ENCODE measurements at regions not wholly inside any gene's neighbourhood (a gene's known extent, or its start where the extent isn't known, plus 50 kb on each side); places are given as distances from the start of the nearest gene placed in this dataset.
"Not testable (repeated sequence)": the region's sequence is repeated elsewhere in the genome, so short reads cannot be mapped to it uniquely, and the experiment has no call there.

DNA sequence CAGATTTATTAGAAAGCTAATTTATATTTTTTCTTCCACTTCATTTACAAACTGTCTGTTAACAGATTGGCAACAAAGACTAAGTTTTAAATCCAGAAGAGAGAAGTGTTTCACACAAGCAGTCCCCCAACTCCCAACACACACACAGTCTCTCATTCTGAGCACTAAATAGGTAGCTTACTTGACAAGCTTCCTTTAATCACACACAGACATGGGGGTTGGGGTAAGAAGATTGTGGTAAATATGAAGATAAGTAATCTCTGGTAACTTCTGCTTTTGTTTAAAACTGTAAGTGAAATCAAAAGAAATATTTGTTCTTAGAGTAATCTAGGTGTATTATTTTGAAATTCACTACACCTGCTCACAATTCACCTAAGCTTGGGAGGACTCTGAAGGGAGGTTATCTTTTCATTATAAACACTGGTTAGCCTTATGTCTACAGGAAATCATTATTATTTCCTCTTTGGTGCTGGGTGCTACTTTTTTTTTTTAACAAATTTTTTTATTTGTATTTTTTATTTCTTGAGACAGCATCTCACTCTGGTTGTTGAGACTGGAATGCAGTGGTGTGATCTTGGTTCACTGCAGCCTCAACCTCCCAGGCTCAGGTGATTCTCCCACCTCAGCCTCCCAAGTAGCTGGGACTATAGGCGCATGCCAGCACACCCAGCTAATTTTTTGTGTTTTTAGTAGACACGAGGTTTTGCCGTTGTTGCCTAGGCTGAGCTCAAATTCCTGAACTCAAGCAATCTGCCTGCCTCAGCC is 82.1 kb upstream of the ATP12A start:
- H3K27me3 ChIP-seq (ENCODE audit: insufficient read depth, low read length); H3K79me2 ChIP-seq (ENCODE audit: control insufficient read depth, insufficient read depth, low read length, poor library complexity); DNase-seq; H3K4me2 ChIP-seq (ENCODE audit: low read length); H2AK5ac ChIP-seq (ENCODE audit: low read length); H3K9me3 ChIP-seq (ENCODE audit: insufficient read depth, low read depth, low read length); H2BK120ac ChIP-seq (ENCODE audit: insufficient read depth, low read length, poor library complexity); H3K4me3 ChIP-seq (ENCODE audit: low read depth, low read length); H3K79me1 ChIP-seq (ENCODE audit: low read length); H3K4ac ChIP-seq (ENCODE audit: low read depth, low read length); H4K91ac ChIP-seq (ENCODE audit: low read depth, low read length); H3K4me1 ChIP-seq (ENCODE audit: control insufficient read depth in 1 of 2, insufficient read depth in 2 of 2, low read length in 2 of 2); H2BK5ac ChIP-seq (ENCODE audit: low read depth, low read length, poor library complexity); H3K18ac ChIP-seq (ENCODE audit: low read length); H3K27ac ChIP-seq (ENCODE audit: low read depth, low read length); H3K9ac ChIP-seq (ENCODE audit: low read length); H4K8ac ChIP-seq (ENCODE audit: low read depth, low read length); H3K23ac ChIP-seq (ENCODE audit: low read length); H3K14ac ChIP-seq (ENCODE audit: low read length); H2AFZ ChIP-seq (ENCODE audit: insufficient read depth, low read length, poor library complexity); H4K12ac ChIP-seq (ENCODE audit: low read depth, low read length); H3K36me3 ChIP-seq (ENCODE audit: control insufficient read depth in 1 of 2, insufficient read depth in 2 of 2, low read length in 2 of 2); H2BK12ac ChIP-seq (ENCODE audit: low read length): not testable (repeated sequence)
- no CpG with 5 or more reads among the region's 3 CpGs for WGBS (ENCODE audit: extremely low coverage, insufficient coverage, insufficient read length)

- not testable (repeated sequence) for H4K91ac ChIP-seq (ENCODE audit: low read depth, low read length); H3K79me2 ChIP-seq (ENCODE audit: control insufficient read depth, insufficient read depth, low read length, poor library complexity)
- WGBS (ENCODE audit: extremely low coverage, insufficient coverage, insufficient read length): no CpG with 5 or more reads among the region's 10 CpGs
Observed at GRCh38 chr13:24599019-24599791, 81.0 kb upstream of the ATP12A start.

GRCh38 chr13:24605923-24606372 is 74.3 kb upstream of the ATP12A start:
- no peak overlapping the region for H2BK120ac ChIP-seq (ENCODE audit: insufficient read depth, low read length, poor library complexity)
- H2BK5ac ChIP-seq (ENCODE audit: low read depth, low read length, poor library complexity): no peak overlapping the region
- no peak overlapping the region for H3K27ac ChIP-seq (ENCODE audit: low read depth, low read length)
- H3K79me2 ChIP-seq (ENCODE audit: control insufficient read depth, insufficient read depth, low read length, poor library complexity): no peaks in the 10 kb centered on the region
- H3K23ac ChIP-seq (ENCODE audit: low read length): no peak overlapping the region
- H4K12ac ChIP-seq (ENCODE audit: low read depth, low read length): no peak overlapping the region
- H3K36me3 ChIP-seq (ENCODE audit: control insufficient read depth in 1 of 2, insufficient read depth in 2 of 2, low read length in 2 of 2): no peaks in the 10 kb centered on the region
- DNase-seq: peak; percentile 6 to 77
- H3K18ac ChIP-seq (ENCODE audit: low read length): no peak overlapping the region
- peak overlapping the region; percentile 2 for H2AFZ ChIP-seq (ENCODE audit: insufficient read depth, low read length, poor library complexity)
- H3K27me3 ChIP-seq (ENCODE audit: insufficient read depth, low read length): no peaks in the 10 kb centered on the region
- H3K4ac ChIP-seq (ENCODE audit: low read depth, low read length): no peak overlapping the region
- H2AK5ac ChIP-seq (ENCODE audit: low read length): no peak overlapping the region
- H4K91ac ChIP-seq (ENCODE audit: low read depth, low read length): peak overlapping the region; percentile 4
- no peak overlapping the region for H3K14ac ChIP-seq (ENCODE audit: low read length)
- H3K9me3 ChIP-seq (ENCODE audit: insufficient read depth, low read depth, low read length): no peaks in the 10 kb centered on the region
- no peaks in the 10 kb centered on the region for H3K79me1 ChIP-seq (ENCODE audit: low read length)
- whole genome bisulfite sequencing (ENCODE audit: extremely low coverage, insufficient coverage, insufficient read length): no CpG with 5 or more reads among the region's 6 CpGs
- H3K4me2 ChIP-seq (ENCODE audit: low read length): no peak overlapping the region
- no peak overlapping the region for H2BK12ac ChIP-seq (ENCODE audit: low read length)
- peak overlapping the region; percentile 42 for H4K8ac ChIP-seq (ENCODE audit: low read depth, low read length)
- H3K9ac ChIP-seq (ENCODE audit: low read length): no peak overlapping the region
- no peaks in the 10 kb centered on the region for H3K4me1 ChIP-seq (ENCODE audit: control insufficient read depth in 1 of 2, insufficient read depth in 2 of 2, low read length in 2 of 2)
- H3K4me3 ChIP-seq (ENCODE audit: low read depth, low read length): no peak overlapping the region

More at GRCh38 chr13:24599019-24599791, 81.0 kb upstream of the ATP12A start:
- not testable (repeated sequence) for H4K12ac ChIP-seq (ENCODE audit: low read depth, low read length); H2BK5ac ChIP-seq (ENCODE audit: low read depth, low read length, poor library complexity); H2BK120ac ChIP-seq (ENCODE audit: insufficient read depth, low read length, poor library complexity); H3K4me1 ChIP-seq (ENCODE audit: control insufficient read depth in 1 of 2, insufficient read depth in 2 of 2, low read length in 2 of 2); H3K27me3 ChIP-seq (ENCODE audit: insufficient read depth, low read length); H3K79me1 ChIP-seq (ENCODE audit: low read length); H3K18ac ChIP-seq (ENCODE audit: low read length); H2AFZ ChIP-seq (ENCODE audit: insufficient read depth, low read length, poor library complexity); H3K9me3 ChIP-seq (ENCODE audit: insufficient read depth, low read depth, low read length); H3K4me3 ChIP-seq (ENCODE audit: low read depth, low read length); H3K14ac ChIP-seq (ENCODE audit: low read length); H3K27ac ChIP-seq (ENCODE audit: low read depth, low read length); H3K4ac ChIP-seq (ENCODE audit: low read depth, low read length); H3K9ac ChIP-seq (ENCODE audit: low read length); H2AK5ac ChIP-seq (ENCODE audit: low read length); H3K36me3 ChIP-seq (ENCODE audit: control insufficient read depth in 1 of 2, insufficient read depth in 2 of 2, low read length in 2 of 2); H3K4me2 ChIP-seq (ENCODE audit: low read length); DNase-seq; H3K23ac ChIP-seq (ENCODE audit: low read length); H2BK12ac ChIP-seq (ENCODE audit: low read length); H4K8ac ChIP-seq (ENCODE audit: low read depth, low read length)

GRCh38 chr13:24606486-24607170 is 73.6 kb upstream of the ATP12A start:
- WGBS (ENCODE audit: extremely low coverage, insufficient coverage, insufficient read length): no CpG with 5 or more reads among the region's 6 CpGs
- Histone ChIP-seq H3K4me1 (ENCODE audit: control insufficient read depth in 1 of 2, insufficient read depth in 2 of 2, low read length in 2 of 2) (no peaks in the 10 kb centered on the region), H3K23ac (ENCODE audit: low read length) (no peak overlapping the region), H3K27ac (ENCODE audit: low read depth, low read length) (no peak overlapping the region), H4K91ac (ENCODE audit: low read depth, low read length) (peak overlapping the region; percentile 4), H2AK5ac (ENCODE audit: low read length) (no peak overlapping the region), H2AFZ (ENCODE audit: insufficient read depth, low read length, poor library complexity) (no peak overlapping the region), H3K9ac (ENCODE audit: low read length) (no peak overlapping the region), H3K4me3 (ENCODE audit: low read depth, low read length) (no peak overlapping the region), H4K12ac (ENCODE audit: low read depth, low read length) (no peak overlapping the region), H3K14ac (ENCODE audit: low read length) (no peak overlapping the region), H3K9me3 (ENCODE audit: insufficient read depth, low read depth, low read length) (no peaks in the 10 kb centered on the region), H3K36me3 (ENCODE audit: control insufficient read depth in 1 of 2, insufficient read depth in 2 of 2, low read length in 2 of 2) (no peaks in the 10 kb centered on the region), H3K18ac (ENCODE audit: low read length) (no peak overlapping the region), H3K79me2 (ENCODE audit: control insufficient read depth, insufficient read depth, low read length, poor library complexity) (no peaks in the 10 kb centered on the region), H3K27me3 (ENCODE audit: insufficient read depth, low read length) (no peaks in the 10 kb centered on the region), H3K4ac (ENCODE audit: low read depth, low read length) (no peak overlapping the region), H4K8ac (ENCODE audit: low read depth, low read length) (peak overlapping the region; percentile 42), H3K4me2 (ENCODE audit: low read length) (no peak overlapping the region), H2BK120ac (ENCODE audit: insufficient read depth, low read length, poor library complexity) (no peak overlapping the region), H3K79me1 (ENCODE audit: low read length) (no peaks in the 10 kb centered on the region), H2BK12ac (ENCODE audit: low read length) (no peak overlapping the region), H2BK5ac (ENCODE audit: low read depth, low read length, poor library complexity) (no peak overlapping the region)
- DNase-seq: peak; percentile 84 to 85

Data from trophoblast cell (in vitro differentiated cells and primary cell).